ENCODE measurements at regions not wholly inside any gene's neighbourhood (a gene's known extent, or its start where the extent isn't known, plus 50 kb on each side); places are given as distances from the start of the nearest gene placed in this dataset.

GRCh38 chr2:226334981-226335720 lies 464.5 kb downstream of the IRS1 start:
- TF ChIP-seq, protein P1, sequence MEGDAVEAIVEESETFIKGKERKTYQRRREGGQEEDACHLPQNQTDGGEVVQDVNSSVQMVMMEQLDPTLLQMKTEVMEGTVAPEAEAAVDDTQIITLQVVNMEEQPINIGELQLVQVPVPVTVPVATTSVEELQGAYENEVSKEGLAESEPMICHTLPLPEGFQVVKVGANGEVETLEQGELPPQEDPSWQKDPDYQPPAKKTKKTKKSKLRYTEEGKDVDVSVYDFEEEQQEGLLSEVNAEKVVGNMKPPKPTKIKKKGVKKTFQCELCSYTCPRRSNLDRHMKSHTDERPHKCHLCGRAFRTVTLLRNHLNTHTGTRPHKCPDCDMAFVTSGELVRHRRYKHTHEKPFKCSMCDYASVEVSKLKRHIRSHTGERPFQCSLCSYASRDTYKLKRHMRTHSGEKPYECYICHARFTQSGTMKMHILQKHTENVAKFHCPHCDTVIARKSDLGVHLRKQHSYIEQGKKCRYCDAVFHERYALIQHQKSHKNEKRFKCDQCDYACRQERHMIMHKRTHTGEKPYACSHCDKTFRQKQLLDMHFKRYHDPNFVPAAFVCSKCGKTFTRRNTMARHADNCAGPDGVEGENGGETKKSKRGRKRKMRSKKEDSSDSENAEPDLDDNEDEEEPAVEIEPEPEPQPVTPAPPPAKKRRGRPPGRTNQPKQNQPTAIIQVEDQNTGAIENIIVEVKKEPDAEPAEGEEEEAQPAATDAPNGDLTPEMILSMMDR (IDR thresholded peaks at IDR 0.05; ENCODE audit: low read depth, low read length): no peak
- no peak for DNase-seq (ENCODE audit: low read depth in 1 of 2, low spot score in 1 of 2)
- Histone ChIP-seq H3K4me1 (ENCODE audit: low read depth) (no peaks in the 10 kb centered on the region), H3K4me3 (no peak overlapping the region), H3K27me3 (no peaks in the 10 kb centered on the region), H3K9me3 (ENCODE audit: low read depth) (no peaks in the 10 kb centered on the region), H3K36me3 (no peaks in the 10 kb centered on the region), H3K27ac (no peak overlapping the region)

DNA sequence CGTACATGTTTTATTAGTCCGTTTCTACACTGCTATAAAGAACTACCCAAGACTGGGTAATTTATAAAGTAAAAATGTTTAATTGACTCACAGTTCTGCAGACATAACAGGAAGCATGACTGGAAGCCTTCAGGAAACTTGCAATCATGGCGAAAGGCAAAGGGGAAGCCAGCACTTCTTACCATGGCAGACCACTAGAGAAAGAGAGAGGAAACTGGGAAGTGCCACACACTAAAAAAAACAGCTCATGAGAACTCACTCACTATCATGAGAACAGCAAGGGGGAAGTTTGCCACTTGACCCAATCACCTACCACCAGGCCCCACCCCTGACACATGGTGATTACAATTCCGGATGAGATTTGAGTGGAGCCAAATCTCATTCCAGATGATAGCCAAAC lies 466.2 kb downstream of the IRS1 start:
- TF ChIP-seq, protein P1 (IDR thresholded peaks at IDR 0.05; ENCODE audit: low read depth, low read length): no peak
- H3K36me3 ChIP-seq: no peaks in the 10 kb centered on the region
- no peaks in the 10 kb centered on the region for H3K9me3 ChIP-seq (ENCODE audit: low read depth)
- H3K4me1 ChIP-seq (ENCODE audit: low read depth): no peaks in the 10 kb centered on the region
- H3K27ac ChIP-seq: no peak overlapping the region
- no peak for DNase-seq (ENCODE audit: low read depth in 1 of 2, low spot score in 1 of 2)
- H3K27me3 ChIP-seq: no peaks in the 10 kb centered on the region
- no peak overlapping the region for H3K4me3 ChIP-seq

- H3K27me3 ChIP-seq: no peaks in the 10 kb centered on the region
- no peak overlapping the region for H3K4me3 ChIP-seq
- TF ChIP-seq, protein P1 (IDR thresholded peaks at IDR 0.05; ENCODE audit: low read depth, low read length): no peak
- DNase-seq (ENCODE audit: low read depth in 1 of 2, low spot score in 1 of 2): no peak
- no peaks in the 10 kb centered on the region for H3K9me3 ChIP-seq (ENCODE audit: low read depth)
- no peaks in the 10 kb centered on the region for H3K36me3 ChIP-seq
- H3K27ac ChIP-seq: no peak overlapping the region
- no peaks in the 10 kb centered on the region for H3K4me1 ChIP-seq (ENCODE audit: low read depth)
Measured at GRCh38 chr2:226330206-226330605, 469.4 kb downstream of the IRS1 start.

- TF ChIP-seq, protein P1 (IDR thresholded peaks at IDR 0.05; ENCODE audit: low read depth, low read length): no peak
Measured at GRCh38 chr2:226329180-226329579, 470.4 kb downstream of the IRS1 start.

GRCh38 chr2:226327830-226328229 lies 471.8 kb downstream of the IRS1 start:
- Histone ChIP-seq H3K36me3 (no peaks in the 10 kb centered on the region), H3K27ac (no peak overlapping the region), H3K9me3 (ENCODE audit: low read depth) (no peaks in the 10 kb centered on the region), H3K27me3 (no peaks in the 10 kb centered on the region), H3K4me3 (no peak overlapping the region), H3K4me1 (ENCODE audit: low read depth) (no peaks in the 10 kb centered on the region)
- TF ChIP-seq, protein P1 (IDR thresholded peaks at IDR 0.05; ENCODE audit: low read depth, low read length): no peak
- DNase-seq (ENCODE audit: low read depth in 1 of 2, low spot score in 1 of 2): no peak

More at GRCh38 chr2:226329180-226329579, 470.4 kb downstream of the IRS1 start:
- no peaks in the 10 kb centered on the region for H3K9me3 ChIP-seq (ENCODE audit: low read depth)
- no peaks in the 10 kb centered on the region for H3K4me1 ChIP-seq (ENCODE audit: low read depth)
- H3K27ac ChIP-seq: no peak overlapping the region
- H3K4me3 ChIP-seq: no peak overlapping the region
- no peak for DNase-seq (ENCODE audit: low read depth in 1 of 2, low spot score in 1 of 2)
- no peaks in the 10 kb centered on the region for H3K36me3 ChIP-seq
- H3K27me3 ChIP-seq: no peaks in the 10 kb centered on the region

Measured in cardiac muscle cell (in vitro differentiated cells and primary cell).